Neural cell (in vitro differentiated cells): ENCODE measurements at regions not wholly inside any gene's neighbourhood (a gene's known extent, or its start where the extent isn't known, plus 50 kb on each side); places are given as distances from the start of the nearest gene placed in this dataset.

Experiments
- H2AFZ ChIP-seq: fragments of 200-600, 300-800 bp; sonication (generic), shearing (Covaris generic); 2 replicates; pipeline ENCODE4 v1.6.0; 2014; ENCODE audit warnings: low read depth, mild to moderate bottlenecking, antibody characterized with exemption, low read length, moderate library complexity
- H3F3A ChIP-seq: fragments of 200-600 bp; shearing (Covaris generic); 2 replicates; pipeline ENCODE4 v1.6.1; 2016; ENCODE audit warnings: mild to moderate bottlenecking, moderate library complexity, mixed read lengths, antibody characterized with exemption, low read length; ENCODE audit not compliant: insufficient read depth, poor library complexity, severe bottlenecking
- H3K27ac ChIP-seq: fragments of 200-600, 300-800 bp; sonication (generic), shearing (Covaris generic); 2 replicates; pipeline ENCODE4 v1.5.1; 2014; ENCODE audit warnings: mild to moderate bottlenecking, low read length, moderate library complexity
- H3K27me3 ChIP-seq: fragments of 300-800, 200-600 bp; sonication (generic), shearing (Covaris generic); 2 replicates; pipeline ENCODE4 v1.6.0; 2014; ENCODE audit warnings: mild to moderate bottlenecking, low read depth, low read length, moderate library complexity; ENCODE audit not compliant: insufficient read depth
- H3K36me3 ChIP-seq: fragments of 300-800, 200-600 bp; sonication (generic), shearing (Covaris generic); 2 replicates; pipeline ENCODE4 v1.5.1; 2014; ENCODE audit warnings: mild to moderate bottlenecking, antibody characterized with exemption, low read length, moderate library complexity; ENCODE audit not compliant: insufficient read depth
- H3K4me2 ChIP-seq: fragments of 300-800, 200-600 bp; sonication (generic), shearing (Covaris generic); 2 replicates; pipeline ENCODE4 v1.6.0; 2014; ENCODE audit warnings: mild to moderate bottlenecking, low read length
- H3K4me3 ChIP-seq: fragments of 300-800, 200-600 bp; sonication (generic), shearing (Covaris generic); 2 replicates; pipeline ENCODE4 v1.5.1; 2014; ENCODE audit warnings: mild to moderate bottlenecking, low read length, moderate library complexity
- H3K79me2 ChIP-seq: fragments of 200-600 bp; shearing (Covaris generic); replicated peaks from 2 replicates; pipeline ENCODE4 v1.6.0; 2014; ENCODE audit warnings: mild to moderate bottlenecking, low read length, moderate library complexity; ENCODE audit not compliant: insufficient read depth
- H3K9ac ChIP-seq: fragments of 300-800, 200-600 bp; sonication (generic), shearing (Covaris generic); 2 replicates; pipeline ENCODE4 v1.6.1; 2016; ENCODE audit warnings: mild to moderate bottlenecking, low read length, mixed read lengths
- H3K9me2 ChIP-seq: fragments of 200-600 bp; shearing (Covaris generic); 2 replicates; pipeline ENCODE4 v1.6.1; 2016; ENCODE audit warnings: mild to moderate bottlenecking, low read length, mixed read lengths; ENCODE audit not compliant: insufficient read depth
- H3K9me3 ChIP-seq: fragments of 200-600, 300-800 bp; sonication (generic), shearing (Covaris generic); 2 replicates; pipeline ENCODE4 v1.6.1; 2016; ENCODE audit warnings: mild to moderate bottlenecking, mixed run types, low read length, moderate library complexity, mixed read lengths
- H4K20me1 ChIP-seq: fragments of 200-600 bp; shearing (Covaris generic); 2 replicates; pipeline ENCODE4 v1.6.1; 2016; ENCODE audit warnings: mild to moderate bottlenecking, mixed run types; ENCODE audit not compliant: insufficient read depth
- EP300 ChIP-seq: fragments of 450-650 bp; conservative IDR thresholded peaks from 2 replicates; pipeline ENCODE4 v1.6.1; 2014; ENCODE audit warnings: antibody characterized with exemption, mild to moderate bottlenecking, moderate library complexity; ENCODE audit not compliant: poor library complexity, severe bottlenecking
- EZH2 ChIP-seq: fragments of 200-600, 300-800 bp; shearing (Covaris generic), sonication (generic); IDR thresholded peaks from 2 replicates; pipeline ENCODE4 v1.6.1; 2014; ENCODE audit warnings: antibody characterized with exemption, low read length, borderline replicate concordance, mild to moderate bottlenecking; ENCODE audit not compliant: insufficient read depth, poor library complexity, severe bottlenecking
- MXI1 ChIP-seq: fragments of 450-650 bp; conservative IDR thresholded peaks from 2 replicates; pipeline ENCODE4 v1.6.1; 2014; ENCODE audit warnings: antibody characterized with exemption, mild to moderate bottlenecking; ENCODE audit not compliant: poor library complexity, severe bottlenecking
- POLR2AphosphoS5 ChIP-seq: IDR thresholded peaks from 2 replicates; pipeline ENCODE4 v1.6.1; 2012
- RAD21 ChIP-seq: fragments of 450-650 bp; conservative IDR thresholded peaks from 2 replicates; pipeline ENCODE4 v1.6.1; 2014; ENCODE audit warnings: antibody characterized with exemption, mild to moderate bottlenecking, moderate library complexity
- SMC3 ChIP-seq: fragments of 450-650 bp; conservative IDR thresholded peaks from 2 replicates; pipeline ENCODE4 v1.6.1; 2014; ENCODE audit warnings: antibody characterized with exemption, mild to moderate bottlenecking, moderate library complexity; ENCODE audit not compliant: poor library complexity
- TAF1 ChIP-seq: IDR thresholded peaks from 2 replicates; pipeline ENCODE4 v1.6.1; 2012; ENCODE audit warnings: low read depth
- TF ChIP-seq, protein P1 (sequence below): IDR thresholded peaks from 2 replicates; pipeline ENCODE4 v1.6.1; 2012; ENCODE audit warnings: borderline replicate concordance
- TF ChIP-seq, protein P2 (sequence below): fragments of 450-650 bp; IDR thresholded peaks from 2 replicates; pipeline ENCODE4 v1.5.1; 2014; ENCODE audit warnings: antibody characterized with exemption, mild to moderate bottlenecking, moderate library complexity; ENCODE audit not compliant: poor library complexity, severe bottlenecking

DNA sequence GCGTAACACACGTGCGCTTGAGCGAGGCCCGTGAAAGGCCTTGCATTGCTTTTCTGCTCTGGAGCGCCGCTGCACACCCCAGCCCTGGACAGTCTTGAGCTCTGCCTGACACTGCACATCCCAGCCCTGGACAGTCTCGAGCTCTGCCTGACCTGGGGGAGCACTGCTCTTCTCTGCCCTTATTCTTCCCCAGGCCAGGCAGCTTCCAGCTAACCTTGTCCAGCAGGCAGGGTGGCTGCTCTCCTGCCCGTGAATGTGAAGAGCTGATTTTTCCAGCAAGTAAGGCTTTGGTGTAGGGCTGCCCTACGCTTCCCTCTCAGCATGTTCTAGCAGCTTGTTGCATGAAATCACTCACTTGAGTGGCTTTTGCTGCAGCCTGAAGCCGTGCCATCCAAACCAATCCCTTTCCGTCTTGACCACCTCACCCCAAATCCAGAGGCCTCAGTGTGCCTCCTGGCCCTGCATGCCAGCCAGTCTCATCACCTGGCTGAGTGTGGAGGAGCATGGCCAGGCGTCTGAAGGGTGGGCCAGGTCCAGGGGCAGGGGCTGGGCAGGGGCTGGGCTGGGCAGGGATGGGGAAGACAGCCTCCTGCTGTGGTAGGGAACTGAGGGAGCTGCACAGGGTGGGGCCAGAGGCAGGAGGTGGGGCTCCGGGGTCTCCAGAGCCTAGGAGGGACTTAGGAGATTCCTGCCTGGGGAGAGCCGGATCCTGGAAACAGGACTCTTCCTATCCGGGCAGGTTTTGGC lies 89.5 kb upstream of the B3GAT1 start:
- Histone ChIP-seq H3K9ac (no peak overlapping the region), H2AFZ (no peak overlapping the region), H3K27me3 (no peaks in the 10 kb centered on the region), H3K9me2 (no peaks in the 10 kb centered on the region), H3K27ac (no peak overlapping the region), H3F3A (no peaks in the 10 kb centered on the region), H3K4me2 (no peak overlapping the region), H3K4me3 (no peak overlapping the region), H3K9me3 (no peaks in the 10 kb centered on the region), H3K36me3 (no peaks in the 10 kb centered on the region), H3K79me2 (no peaks in the 10 kb centered on the region), H4K20me1 (no peaks in the 10 kb centered on the region)
- TF ChIP-seq MXI1 (no peak), EZH2 (no peak), RAD21 (no peak)

DNA sequence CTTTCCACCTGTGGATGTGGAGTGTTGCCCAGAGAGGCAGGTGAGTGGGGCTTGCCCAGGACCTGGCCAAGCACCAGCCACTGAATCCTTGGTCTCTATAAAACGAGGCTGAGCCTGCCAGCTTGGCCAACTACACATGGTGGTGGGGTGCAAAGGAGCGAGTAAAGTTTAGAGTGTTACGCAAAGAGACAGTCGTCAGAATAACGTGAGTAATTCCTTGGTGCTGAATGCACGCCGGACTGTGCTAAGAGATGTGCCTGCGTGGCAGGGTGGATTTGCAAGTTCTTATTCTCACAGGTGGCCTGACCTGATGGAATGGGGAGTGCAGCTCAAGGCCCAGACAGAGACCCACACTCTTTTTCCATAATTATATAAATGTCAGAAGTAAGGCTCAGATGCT lies 88.6 kb upstream of the B3GAT1 start:
- H3K4me3 ChIP-seq = no peak overlapping the region
- no peaks in the 10 kb centered on the region for H3K9me3 ChIP-seq
- no peaks in the 10 kb centered on the region for H4K20me1 ChIP-seq
- H3K79me2 ChIP-seq = no peaks in the 10 kb centered on the region
- no peaks in the 10 kb centered on the region for H3K27me3 ChIP-seq
- H3K9me2 ChIP-seq = no peaks in the 10 kb centered on the region
- no peaks in the 10 kb centered on the region for H3F3A ChIP-seq
- no peak for TF ChIP-seq EP300
- TF ChIP-seq TAF1 = no peak
- TF ChIP-seq SMC3 = no peak
- TF ChIP-seq MXI1 = no peak
- TF ChIP-seq RAD21 = no peak
- TF ChIP-seq, protein P1, sequence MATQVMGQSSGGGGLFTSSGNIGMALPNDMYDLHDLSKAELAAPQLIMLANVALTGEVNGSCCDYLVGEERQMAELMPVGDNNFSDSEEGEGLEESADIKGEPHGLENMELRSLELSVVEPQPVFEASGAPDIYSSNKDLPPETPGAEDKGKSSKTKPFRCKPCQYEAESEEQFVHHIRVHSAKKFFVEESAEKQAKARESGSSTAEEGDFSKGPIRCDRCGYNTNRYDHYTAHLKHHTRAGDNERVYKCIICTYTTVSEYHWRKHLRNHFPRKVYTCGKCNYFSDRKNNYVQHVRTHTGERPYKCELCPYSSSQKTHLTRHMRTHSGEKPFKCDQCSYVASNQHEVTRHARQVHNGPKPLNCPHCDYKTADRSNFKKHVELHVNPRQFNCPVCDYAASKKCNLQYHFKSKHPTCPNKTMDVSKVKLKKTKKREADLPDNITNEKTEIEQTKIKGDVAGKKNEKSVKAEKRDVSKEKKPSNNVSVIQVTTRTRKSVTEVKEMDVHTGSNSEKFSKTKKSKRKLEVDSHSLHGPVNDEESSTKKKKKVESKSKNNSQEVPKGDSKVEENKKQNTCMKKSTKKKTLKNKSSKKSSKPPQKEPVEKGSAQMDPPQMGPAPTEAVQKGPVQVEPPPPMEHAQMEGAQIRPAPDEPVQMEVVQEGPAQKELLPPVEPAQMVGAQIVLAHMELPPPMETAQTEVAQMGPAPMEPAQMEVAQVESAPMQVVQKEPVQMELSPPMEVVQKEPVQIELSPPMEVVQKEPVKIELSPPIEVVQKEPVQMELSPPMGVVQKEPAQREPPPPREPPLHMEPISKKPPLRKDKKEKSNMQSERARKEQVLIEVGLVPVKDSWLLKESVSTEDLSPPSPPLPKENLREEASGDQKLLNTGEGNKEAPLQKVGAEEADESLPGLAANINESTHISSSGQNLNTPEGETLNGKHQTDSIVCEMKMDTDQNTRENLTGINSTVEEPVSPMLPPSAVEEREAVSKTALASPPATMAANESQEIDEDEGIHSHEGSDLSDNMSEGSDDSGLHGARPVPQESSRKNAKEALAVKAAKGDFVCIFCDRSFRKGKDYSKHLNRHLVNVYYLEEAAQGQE = no peak
- no peak for TF ChIP-seq POLR2AphosphoS5
- no peak for TF ChIP-seq EZH2
- TF ChIP-seq, protein P2, sequence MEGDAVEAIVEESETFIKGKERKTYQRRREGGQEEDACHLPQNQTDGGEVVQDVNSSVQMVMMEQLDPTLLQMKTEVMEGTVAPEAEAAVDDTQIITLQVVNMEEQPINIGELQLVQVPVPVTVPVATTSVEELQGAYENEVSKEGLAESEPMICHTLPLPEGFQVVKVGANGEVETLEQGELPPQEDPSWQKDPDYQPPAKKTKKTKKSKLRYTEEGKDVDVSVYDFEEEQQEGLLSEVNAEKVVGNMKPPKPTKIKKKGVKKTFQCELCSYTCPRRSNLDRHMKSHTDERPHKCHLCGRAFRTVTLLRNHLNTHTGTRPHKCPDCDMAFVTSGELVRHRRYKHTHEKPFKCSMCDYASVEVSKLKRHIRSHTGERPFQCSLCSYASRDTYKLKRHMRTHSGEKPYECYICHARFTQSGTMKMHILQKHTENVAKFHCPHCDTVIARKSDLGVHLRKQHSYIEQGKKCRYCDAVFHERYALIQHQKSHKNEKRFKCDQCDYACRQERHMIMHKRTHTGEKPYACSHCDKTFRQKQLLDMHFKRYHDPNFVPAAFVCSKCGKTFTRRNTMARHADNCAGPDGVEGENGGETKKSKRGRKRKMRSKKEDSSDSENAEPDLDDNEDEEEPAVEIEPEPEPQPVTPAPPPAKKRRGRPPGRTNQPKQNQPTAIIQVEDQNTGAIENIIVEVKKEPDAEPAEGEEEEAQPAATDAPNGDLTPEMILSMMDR = no peak
- no peak overlapping the region for H3K4me2 ChIP-seq
- H2AFZ ChIP-seq = no peak overlapping the region
- no peaks in the 10 kb centered on the region for H3K36me3 ChIP-seq
- no peak overlapping the region for H3K27ac ChIP-seq
- no peak overlapping the region for H3K9ac ChIP-seq
